Prostate gland (tissue), 2 donors: ENCODE measurements at regions not wholly inside any gene's neighbourhood (a gene's known extent, or its start where the extent isn't known, plus 50 kb on each side); places are given as distances from the start of the nearest gene placed in this dataset.

ENCODE experiments used
- CTCF ChIP-seq, 4 experiments: fragments of 200-600 bp in 2 of 4; fragments of 450-650 bp in 2 of 4; sonication (generic) in 2 of 4; IDR thresholded peaks; 1 replicate in 3 of 4; 2 replicates in 1 of 4; pipeline ENCODE4 v1.5.1; 2016 to 2019; ENCODE audit warnings: antibody characterized with exemption in 4 of 4, mild to moderate bottlenecking in 2 of 4, moderate library complexity in 2 of 4
- POLR2A ChIP-seq: fragments of 450-650 bp; IDR thresholded peaks from one replicate; pipeline ENCODE4 v1.6.1; 2016; ENCODE audit warnings: antibody characterized with exemption, mild to moderate bottlenecking
- POLR2AphosphoS5 ChIP-seq: sonication (generic); formaldehyde crosslinking; IDR thresholded peaks from one replicate; pipeline ENCODE4 v1.6.1; 2017; ENCODE audit warnings: antibody characterized with exemption

- TF ChIP-seq CTCF (IDR thresholded peaks at IDR 0.05) (no peak), POLR2A (no peak), POLR2AphosphoS5 (no peak)
These were observed 257.7 kb downstream of the SLITRK6 start for GRCh38 chr13:85541476-85541875.
